ENCODE measurements at regions not wholly inside any gene's neighbourhood (a gene's known extent, or its start where the extent isn't known, plus 50 kb on each side); places are given as distances from the start of the nearest gene placed in this dataset.
"Not testable (repeated sequence)": the region's sequence is repeated elsewhere in the genome, so short reads cannot be mapped to it uniquely, and the experiment has no call there.

GRCh38 chr17:16869531-16870252 lies 102.2 kb downstream of the TNFRSF13B start:
- TF ChIP-seq POLR2AphosphoS5, CTCF (IDR thresholded peaks at IDR 0.05): not testable (repeated sequence)

Data from upper lobe of left lung (tissue), 4 donors.